Panc1 (cell line): ENCODE measurements at regions not wholly inside any gene's neighbourhood (a gene's known extent, or its start where the extent isn't known, plus 50 kb on each side); places are given as distances from the start of the nearest gene placed in this dataset.

Experiments
- CTCF ChIP-seq: fragments of 450-650 bp; IDR thresholded peaks from 2 replicates; pipeline ENCODE4 v1.5.1; 2017; ENCODE audit warnings: mild to moderate bottlenecking
- POLR2AphosphoS5 ChIP-seq: IDR thresholded peaks from 2 replicates; pipeline ENCODE4 v1.6.1; 2012; ENCODE audit warnings: mild to moderate bottlenecking, low read depth, low read length, moderate library complexity
- SIN3A ChIP-seq: IDR thresholded peaks from 2 replicates; pipeline ENCODE4 v1.6.1; 2012; ENCODE audit warnings: low read depth, mild to moderate bottlenecking, low read length, moderate library complexity, borderline replicate concordance; ENCODE audit not compliant: insufficient read depth
- TF ChIP-seq, protein P1 (sequence below), 2 experiments: IDR thresholded peaks; 2 replicates each; pipeline ENCODE4 v1.6.1; 2011 to 2012; ENCODE audit warnings: low read depth in 2 of 2, control low read depth in 1 of 2, low read length in 1 of 2, mild to moderate bottlenecking in 1 of 2, moderate library complexity in 1 of 2; ENCODE audit not compliant: insufficient read depth in 1 of 2

GRCh38 chr7:131721660-131722059, 165.2 kb upstream of the PODXL start:
- TF ChIP-seq POLR2AphosphoS5 (no peak), CTCF (no peak), SIN3A (no peak)
- TF ChIP-seq, protein P1, sequence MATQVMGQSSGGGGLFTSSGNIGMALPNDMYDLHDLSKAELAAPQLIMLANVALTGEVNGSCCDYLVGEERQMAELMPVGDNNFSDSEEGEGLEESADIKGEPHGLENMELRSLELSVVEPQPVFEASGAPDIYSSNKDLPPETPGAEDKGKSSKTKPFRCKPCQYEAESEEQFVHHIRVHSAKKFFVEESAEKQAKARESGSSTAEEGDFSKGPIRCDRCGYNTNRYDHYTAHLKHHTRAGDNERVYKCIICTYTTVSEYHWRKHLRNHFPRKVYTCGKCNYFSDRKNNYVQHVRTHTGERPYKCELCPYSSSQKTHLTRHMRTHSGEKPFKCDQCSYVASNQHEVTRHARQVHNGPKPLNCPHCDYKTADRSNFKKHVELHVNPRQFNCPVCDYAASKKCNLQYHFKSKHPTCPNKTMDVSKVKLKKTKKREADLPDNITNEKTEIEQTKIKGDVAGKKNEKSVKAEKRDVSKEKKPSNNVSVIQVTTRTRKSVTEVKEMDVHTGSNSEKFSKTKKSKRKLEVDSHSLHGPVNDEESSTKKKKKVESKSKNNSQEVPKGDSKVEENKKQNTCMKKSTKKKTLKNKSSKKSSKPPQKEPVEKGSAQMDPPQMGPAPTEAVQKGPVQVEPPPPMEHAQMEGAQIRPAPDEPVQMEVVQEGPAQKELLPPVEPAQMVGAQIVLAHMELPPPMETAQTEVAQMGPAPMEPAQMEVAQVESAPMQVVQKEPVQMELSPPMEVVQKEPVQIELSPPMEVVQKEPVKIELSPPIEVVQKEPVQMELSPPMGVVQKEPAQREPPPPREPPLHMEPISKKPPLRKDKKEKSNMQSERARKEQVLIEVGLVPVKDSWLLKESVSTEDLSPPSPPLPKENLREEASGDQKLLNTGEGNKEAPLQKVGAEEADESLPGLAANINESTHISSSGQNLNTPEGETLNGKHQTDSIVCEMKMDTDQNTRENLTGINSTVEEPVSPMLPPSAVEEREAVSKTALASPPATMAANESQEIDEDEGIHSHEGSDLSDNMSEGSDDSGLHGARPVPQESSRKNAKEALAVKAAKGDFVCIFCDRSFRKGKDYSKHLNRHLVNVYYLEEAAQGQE (IDR thresholded peaks at IDR 0.05; ENCODE audit: insufficient read depth in 1 of 2, low read depth in 2 of 2, low read length in 1 of 2): no peak
